Testis (tissue), 2 donors: ENCODE measurements at regions not wholly inside any gene's neighbourhood (a gene's known extent, or its start where the extent isn't known, plus 50 kb on each side); places are given as distances from the start of the nearest gene placed in this dataset.

Experiments used
- POLR2A ChIP-seq: fragments of 450-650 bp; IDR thresholded peaks from one replicate; pipeline ENCODE4 v1.6.1; 2017; ENCODE audit warnings: antibody characterized with exemption, mild to moderate bottlenecking, moderate library complexity
- TF ChIP-seq, protein P1 (sequence below), 3 experiments: fragments of 450-650 bp in 2 of 3; fragments of 200-600 bp in 1 of 3; sonication (generic) in 1 of 3; IDR thresholded peaks; one replicate each; pipeline ENCODE4 v1.5.1; 2016 to 2019; ENCODE audit warnings: antibody characterized with exemption in 3 of 3, mild to moderate bottlenecking in 2 of 3, moderate library complexity in 1 of 3

DNA sequence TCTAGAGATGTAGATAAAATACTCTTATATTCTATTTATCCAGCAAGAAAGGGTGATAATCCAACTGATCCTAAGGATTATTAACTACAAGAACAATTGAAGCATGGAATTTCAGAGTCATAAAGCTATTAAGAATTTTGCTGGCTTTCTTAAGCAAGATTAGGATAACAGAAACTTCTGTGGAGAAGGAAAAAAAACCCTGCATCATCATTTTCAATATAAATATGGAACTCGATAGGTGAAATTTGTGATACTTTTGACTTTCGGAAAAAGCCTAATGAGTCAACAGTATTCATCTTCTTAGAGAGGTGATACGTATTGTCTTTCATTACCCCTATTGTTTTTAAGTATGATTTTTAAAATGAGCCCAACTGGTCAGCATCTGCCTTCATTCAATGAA, 593.3 kb downstream of the CPS1 start:
- TF ChIP-seq, protein P1, sequence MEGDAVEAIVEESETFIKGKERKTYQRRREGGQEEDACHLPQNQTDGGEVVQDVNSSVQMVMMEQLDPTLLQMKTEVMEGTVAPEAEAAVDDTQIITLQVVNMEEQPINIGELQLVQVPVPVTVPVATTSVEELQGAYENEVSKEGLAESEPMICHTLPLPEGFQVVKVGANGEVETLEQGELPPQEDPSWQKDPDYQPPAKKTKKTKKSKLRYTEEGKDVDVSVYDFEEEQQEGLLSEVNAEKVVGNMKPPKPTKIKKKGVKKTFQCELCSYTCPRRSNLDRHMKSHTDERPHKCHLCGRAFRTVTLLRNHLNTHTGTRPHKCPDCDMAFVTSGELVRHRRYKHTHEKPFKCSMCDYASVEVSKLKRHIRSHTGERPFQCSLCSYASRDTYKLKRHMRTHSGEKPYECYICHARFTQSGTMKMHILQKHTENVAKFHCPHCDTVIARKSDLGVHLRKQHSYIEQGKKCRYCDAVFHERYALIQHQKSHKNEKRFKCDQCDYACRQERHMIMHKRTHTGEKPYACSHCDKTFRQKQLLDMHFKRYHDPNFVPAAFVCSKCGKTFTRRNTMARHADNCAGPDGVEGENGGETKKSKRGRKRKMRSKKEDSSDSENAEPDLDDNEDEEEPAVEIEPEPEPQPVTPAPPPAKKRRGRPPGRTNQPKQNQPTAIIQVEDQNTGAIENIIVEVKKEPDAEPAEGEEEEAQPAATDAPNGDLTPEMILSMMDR (IDR thresholded peaks at IDR 0.05), result no peak
- TF ChIP-seq POLR2A, result no peak
